RPMI8226 (cell line): ENCODE measurements at regions not wholly inside any gene's neighbourhood (a gene's known extent, or its start where the extent isn't known, plus 50 kb on each side); places are given as distances from the start of the nearest gene placed in this dataset.

Experiments used
- DNase-seq: peaks from one replicate; pipeline ENCODE4 v3.0.0-alpha.2; 2015

GRCh38 chr10:111360260-111360925 is 283.6 kb downstream of the ADRA2A start:
- peak; percentile 29 for DNase-seq

- DNase-seq = no peak
Observed at GRCh38 chr10:111367531-111367930, 290.7 kb downstream of the ADRA2A start.

GRCh38 chr10:111370101-111370500 is 293.3 kb downstream of the ADRA2A start:
- no peak for DNase-seq

GRCh38 chr10:111373696-111374095 is 296.9 kb downstream of the ADRA2A start:
- no peak for DNase-seq

GRCh38 chr10:111379534-111380187 is 302.8 kb downstream of the ADRA2A start:
- no peak for DNase-seq

- no peak for DNase-seq
Observed at GRCh38 chr10:111384556-111384955, 307.7 kb downstream of the ADRA2A start.

GRCh38 chr10:111390813-111391563 is 314.2 kb downstream of the ADRA2A start:
- DNase-seq = no peak

- DNase-seq = no peak
Observed at GRCh38 chr10:111392159-111392558, 315.3 kb downstream of the ADRA2A start.

- DNase-seq = no peak
Observed at GRCh38 chr10:111392910-111393309, 316.1 kb downstream of the ADRA2A start.

GRCh38 chr10:111410740-111411139 is 333.9 kb downstream of the ADRA2A start:
- DNase-seq = no peak

GRCh38 chr10:111425459-111425858 is 348.6 kb downstream of the ADRA2A start:
- DNase-seq = no peak

- no peak for DNase-seq
Observed at GRCh38 chr10:111429288-111430028, 352.6 kb downstream of the ADRA2A start.

- no peak for DNase-seq
Observed at GRCh38 chr10:111430070-111430469, 353.2 kb downstream of the ADRA2A start.

GRCh38 chr10:111432588-111432987 is 355.8 kb downstream of the ADRA2A start:
- DNase-seq = no peak

GRCh38 chr10:111435871-111436270 is 359.0 kb downstream of the ADRA2A start:
- DNase-seq = no peak

- DNase-seq = no peak
Observed at GRCh38 chr10:111439034-111439842, 362.4 kb downstream of the ADRA2A start.

GRCh38 chr10:111440501-111440900 is 363.7 kb downstream of the ADRA2A start:
- DNase-seq = no peak

GRCh38 chr10:111445667-111446066 is 368.8 kb downstream of the ADRA2A start:
- DNase-seq = no peak

- no peak for DNase-seq
Observed at GRCh38 chr10:111446966-111447365, 370.1 kb downstream of the ADRA2A start.

GRCh38 chr10:111452153-111452552 is 375.3 kb downstream of the ADRA2A start:
- no peak for DNase-seq

GRCh38 chr10:111455776-111456426 is 379.1 kb downstream of the ADRA2A start:
- DNase-seq = peak; percentile 3

GRCh38 chr10:111458256-111458655 is 381.4 kb downstream of the ADRA2A start:
- DNase-seq = no peak
